H1 (cell line): ENCODE measurements at regions not wholly inside any gene's neighbourhood (a gene's known extent, or its start where the extent isn't known, plus 50 kb on each side); places are given as distances from the start of the nearest gene placed in this dataset.

Experiments used
- BACH1 ChIP-seq: IDR thresholded peaks from 2 replicates; pipeline ENCODE4 v1.6.1; 2012; ENCODE audit warnings: low read length, improper control_type of control experiment
- BRCA1 ChIP-seq: IDR thresholded peaks from 2 replicates; pipeline ENCODE4 v1.6.1; 2012; ENCODE audit warnings: low read depth, low read length, improper control_type of control experiment
- EGR1 ChIP-seq: IDR thresholded peaks from 2 replicates; pipeline ENCODE4 v1.6.1; 2011; ENCODE audit warnings: low read depth, low read length, borderline replicate concordance
- JUND ChIP-seq: IDR thresholded peaks from 2 replicates; pipeline ENCODE4 v1.6.1; 2011; ENCODE audit warnings: mild to moderate bottlenecking, improper control_type of control experiment, low read length
- PHF8 ChIP-seq: fragments of 200-600 bp; sonication (generic); conservative IDR thresholded peaks from 2 replicates; pipeline ENCODE4 v1.7.1; 2012; ENCODE audit warnings: low read depth, mild to moderate bottlenecking, inconsistent platforms, low read length, moderate library complexity
- RFX5 ChIP-seq: IDR thresholded peaks from 2 replicates; pipeline ENCODE4 v1.6.1; 2011; ENCODE audit warnings: low read depth, low read length, improper control_type of control experiment, borderline replicate concordance
- SIN3A ChIP-seq, 2 experiments: IDR thresholded peaks in 1 of 2; conservative IDR thresholded peaks in 1 of 2; 2 replicates each; pipeline ENCODE4 v1.6.1; 2011 to 2012; ENCODE audit warnings: low read length in 2 of 2, improper control_type of control experiment in 1 of 2, low read depth in 1 of 2, mild to moderate bottlenecking in 1 of 2
- TEAD4 ChIP-seq: IDR thresholded peaks from 2 replicates; pipeline ENCODE4 v1.6.1; 2012; ENCODE audit warnings: low read depth, low read length, inconsistent platforms, mixed read lengths
- TF ChIP-seq, protein P1 (sequence below): fragments of 300-600 bp; sonication (generic); IDR thresholded peaks from 2 replicates; pipeline ENCODE4 v1.7.1; 2012; ENCODE audit warnings: low read length, moderate library complexity, mild to moderate bottlenecking, inconsistent platforms; ENCODE audit not compliant: insufficient replicate concordance
- TF ChIP-seq, protein P2 (sequence below): IDR thresholded peaks from 2 replicates; pipeline ENCODE4 v1.6.1; 2012; ENCODE audit warnings: inconsistent platforms
- TF ChIP-seq, protein P3 (sequence below): IDR thresholded peaks from 2 replicates; pipeline ENCODE4 v1.6.1; 2011; ENCODE audit warnings: low read depth, mild to moderate bottlenecking, low read length; ENCODE audit not compliant: insufficient read depth

GRCh38 chr10:124886610-124887009 lies 55.3 kb upstream of the ZRANB1 start (continued):
- TF ChIP-seq, protein P1, sequence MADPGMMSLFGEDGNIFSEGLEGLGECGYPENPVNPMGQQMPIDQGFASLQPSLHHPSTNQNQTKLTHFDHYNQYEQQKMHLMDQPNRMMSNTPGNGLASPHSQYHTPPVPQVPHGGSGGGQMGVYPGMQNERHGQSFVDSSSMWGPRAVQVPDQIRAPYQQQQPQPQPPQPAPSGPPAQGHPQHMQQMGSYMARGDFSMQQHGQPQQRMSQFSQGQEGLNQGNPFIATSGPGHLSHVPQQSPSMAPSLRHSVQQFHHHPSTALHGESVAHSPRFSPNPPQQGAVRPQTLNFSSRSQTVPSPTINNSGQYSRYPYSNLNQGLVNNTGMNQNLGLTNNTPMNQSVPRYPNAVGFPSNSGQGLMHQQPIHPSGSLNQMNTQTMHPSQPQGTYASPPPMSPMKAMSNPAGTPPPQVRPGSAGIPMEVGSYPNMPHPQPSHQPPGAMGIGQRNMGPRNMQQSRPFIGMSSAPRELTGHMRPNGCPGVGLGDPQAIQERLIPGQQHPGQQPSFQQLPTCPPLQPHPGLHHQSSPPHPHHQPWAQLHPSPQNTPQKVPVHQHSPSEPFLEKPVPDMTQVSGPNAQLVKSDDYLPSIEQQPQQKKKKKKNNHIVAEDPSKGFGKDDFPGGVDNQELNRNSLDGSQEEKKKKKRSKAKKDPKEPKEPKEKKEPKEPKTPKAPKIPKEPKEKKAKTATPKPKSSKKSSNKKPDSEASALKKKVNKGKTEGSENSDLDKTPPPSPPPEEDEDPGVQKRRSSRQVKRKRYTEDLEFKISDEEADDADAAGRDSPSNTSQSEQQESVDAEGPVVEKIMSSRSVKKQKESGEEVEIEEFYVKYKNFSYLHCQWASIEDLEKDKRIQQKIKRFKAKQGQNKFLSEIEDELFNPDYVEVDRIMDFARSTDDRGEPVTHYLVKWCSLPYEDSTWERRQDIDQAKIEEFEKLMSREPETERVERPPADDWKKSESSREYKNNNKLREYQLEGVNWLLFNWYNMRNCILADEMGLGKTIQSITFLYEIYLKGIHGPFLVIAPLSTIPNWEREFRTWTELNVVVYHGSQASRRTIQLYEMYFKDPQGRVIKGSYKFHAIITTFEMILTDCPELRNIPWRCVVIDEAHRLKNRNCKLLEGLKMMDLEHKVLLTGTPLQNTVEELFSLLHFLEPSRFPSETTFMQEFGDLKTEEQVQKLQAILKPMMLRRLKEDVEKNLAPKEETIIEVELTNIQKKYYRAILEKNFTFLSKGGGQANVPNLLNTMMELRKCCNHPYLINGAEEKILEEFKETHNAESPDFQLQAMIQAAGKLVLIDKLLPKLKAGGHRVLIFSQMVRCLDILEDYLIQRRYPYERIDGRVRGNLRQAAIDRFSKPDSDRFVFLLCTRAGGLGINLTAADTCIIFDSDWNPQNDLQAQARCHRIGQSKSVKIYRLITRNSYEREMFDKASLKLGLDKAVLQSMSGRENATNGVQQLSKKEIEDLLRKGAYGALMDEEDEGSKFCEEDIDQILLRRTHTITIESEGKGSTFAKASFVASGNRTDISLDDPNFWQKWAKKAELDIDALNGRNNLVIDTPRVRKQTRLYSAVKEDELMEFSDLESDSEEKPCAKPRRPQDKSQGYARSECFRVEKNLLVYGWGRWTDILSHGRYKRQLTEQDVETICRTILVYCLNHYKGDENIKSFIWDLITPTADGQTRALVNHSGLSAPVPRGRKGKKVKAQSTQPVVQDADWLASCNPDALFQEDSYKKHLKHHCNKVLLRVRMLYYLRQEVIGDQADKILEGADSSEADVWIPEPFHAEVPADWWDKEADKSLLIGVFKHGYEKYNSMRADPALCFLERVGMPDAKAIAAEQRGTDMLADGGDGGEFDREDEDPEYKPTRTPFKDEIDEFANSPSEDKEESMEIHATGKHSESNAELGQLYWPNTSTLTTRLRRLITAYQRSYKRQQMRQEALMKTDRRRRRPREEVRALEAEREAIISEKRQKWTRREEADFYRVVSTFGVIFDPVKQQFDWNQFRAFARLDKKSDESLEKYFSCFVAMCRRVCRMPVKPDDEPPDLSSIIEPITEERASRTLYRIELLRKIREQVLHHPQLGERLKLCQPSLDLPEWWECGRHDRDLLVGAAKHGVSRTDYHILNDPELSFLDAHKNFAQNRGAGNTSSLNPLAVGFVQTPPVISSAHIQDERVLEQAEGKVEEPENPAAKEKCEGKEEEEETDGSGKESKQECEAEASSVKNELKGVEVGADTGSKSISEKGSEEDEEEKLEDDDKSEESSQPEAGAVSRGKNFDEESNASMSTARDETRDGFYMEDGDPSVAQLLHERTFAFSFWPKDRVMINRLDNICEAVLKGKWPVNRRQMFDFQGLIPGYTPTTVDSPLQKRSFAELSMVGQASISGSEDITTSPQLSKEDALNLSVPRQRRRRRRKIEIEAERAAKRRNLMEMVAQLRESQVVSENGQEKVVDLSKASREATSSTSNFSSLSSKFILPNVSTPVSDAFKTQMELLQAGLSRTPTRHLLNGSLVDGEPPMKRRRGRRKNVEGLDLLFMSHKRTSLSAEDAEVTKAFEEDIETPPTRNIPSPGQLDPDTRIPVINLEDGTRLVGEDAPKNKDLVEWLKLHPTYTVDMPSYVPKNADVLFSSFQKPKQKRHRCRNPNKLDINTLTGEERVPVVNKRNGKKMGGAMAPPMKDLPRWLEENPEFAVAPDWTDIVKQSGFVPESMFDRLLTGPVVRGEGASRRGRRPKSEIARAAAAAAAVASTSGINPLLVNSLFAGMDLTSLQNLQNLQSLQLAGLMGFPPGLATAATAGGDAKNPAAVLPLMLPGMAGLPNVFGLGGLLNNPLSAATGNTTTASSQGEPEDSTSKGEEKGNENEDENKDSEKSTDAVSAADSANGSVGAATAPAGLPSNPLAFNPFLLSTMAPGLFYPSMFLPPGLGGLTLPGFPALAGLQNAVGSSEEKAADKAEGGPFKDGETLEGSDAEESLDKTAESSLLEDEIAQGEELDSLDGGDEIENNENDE = no peak
- TF ChIP-seq JUND = no peak
- TF ChIP-seq RFX5 = no peak
- TF ChIP-seq BACH1 = no peak
- TF ChIP-seq SIN3A (conservative IDR thresholded peaks at IDR 0.05 in 1 of 2, IDR thresholded peaks at IDR 0.05 in 1 of 2; ENCODE audit: low read depth in 1 of 2, low read length in 2 of 2) = no peak
- TF ChIP-seq, protein P2, sequence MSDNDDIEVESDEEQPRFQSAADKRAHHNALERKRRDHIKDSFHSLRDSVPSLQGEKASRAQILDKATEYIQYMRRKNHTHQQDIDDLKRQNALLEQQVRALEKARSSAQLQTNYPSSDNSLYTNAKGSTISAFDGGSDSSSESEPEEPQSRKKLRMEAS = no peak
- TF ChIP-seq, protein P3, sequence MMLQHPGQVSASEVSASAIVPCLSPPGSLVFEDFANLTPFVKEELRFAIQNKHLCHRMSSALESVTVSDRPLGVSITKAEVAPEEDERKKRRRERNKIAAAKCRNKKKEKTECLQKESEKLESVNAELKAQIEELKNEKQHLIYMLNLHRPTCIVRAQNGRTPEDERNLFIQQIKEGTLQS = no peak
- TF ChIP-seq TEAD4 = no peak
- no peak for TF ChIP-seq EGR1
- TF ChIP-seq BRCA1 = no peak
- TF ChIP-seq PHF8 = no peak
